HG03432 (cell line): ENCODE measurements at regions not wholly inside any gene's neighbourhood (a gene's known extent, or its start where the extent isn't known, plus 50 kb on each side); places are given as distances from the start of the nearest gene placed in this dataset.
"Not testable (repeated sequence)": the region's sequence is repeated elsewhere in the genome, so short reads cannot be mapped to it uniquely, and the experiment has no call there.

Source experiments
- ATAC-seq: cut with Tn5 transposase; IDR thresholded peaks from one replicate; pipeline ENCODE4 v1.9.1; 2021; ENCODE audit warnings: mild to moderate bottlenecking, moderate library complexity; ENCODE audit not compliant: unreplicated experiment

GRCh38 chr10:6706725-6707124 is 126.6 kb upstream of the PRKCQ start:
- no peak for ATAC-seq

GRCh38 chr10:6704896-6705295 is 124.8 kb upstream of the PRKCQ start:
- ATAC-seq, result no peak

DNA sequence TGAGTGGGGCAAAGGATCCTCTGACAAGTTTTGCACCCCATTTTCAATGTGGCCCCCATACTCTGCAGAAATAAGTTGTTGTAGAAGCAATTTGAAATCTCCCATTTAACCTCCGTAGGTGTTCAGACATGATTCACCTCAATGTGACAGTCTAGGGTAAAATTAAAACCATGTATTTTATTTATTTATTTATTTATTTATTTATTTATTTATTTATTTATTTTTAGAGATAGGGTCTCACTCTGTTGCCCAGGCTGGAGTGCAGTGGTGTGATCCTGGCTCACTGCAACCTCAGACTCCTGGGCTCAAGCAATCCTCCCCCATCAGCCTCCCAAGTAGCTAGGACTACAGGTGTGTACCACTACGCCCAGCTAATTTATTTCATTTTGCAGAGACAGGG is 122.8 kb upstream of the PRKCQ start:
- not testable (repeated sequence) for ATAC-seq

GRCh38 chr10:6702030-6702429 is 122.0 kb upstream of the PRKCQ start:
- no peak for ATAC-seq

GRCh38 chr10:6701289-6701688 is 121.2 kb upstream of the PRKCQ start:
- ATAC-seq, result no peak

GRCh38 chr10:6700066-6700465 is 120.0 kb upstream of the PRKCQ start:
- ATAC-seq, result no peak

DNA sequence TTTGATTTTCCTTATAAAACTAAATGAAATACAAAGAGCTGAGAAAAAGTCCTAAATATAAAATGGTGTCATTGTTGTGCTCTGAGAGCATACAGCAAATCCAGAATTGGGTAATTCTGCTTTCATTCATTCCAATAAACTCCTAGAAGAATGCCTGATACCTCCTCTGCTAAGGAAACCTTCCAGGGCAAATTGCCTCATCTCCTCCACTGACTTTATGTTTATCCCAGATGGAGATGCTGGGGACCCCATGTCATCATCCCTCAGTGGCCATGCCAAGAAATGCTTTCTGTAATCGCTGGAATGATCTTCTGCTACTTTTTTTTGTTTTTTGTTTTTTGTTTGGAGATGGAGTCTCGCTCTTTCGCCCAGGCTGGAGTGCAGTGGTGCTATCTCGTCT is 119.3 kb upstream of the PRKCQ start:
- no peak for ATAC-seq

- no peak for ATAC-seq
These were observed 115.4 kb upstream of the PRKCQ start for GRCh38 chr10:6695519-6695918.

DNA sequence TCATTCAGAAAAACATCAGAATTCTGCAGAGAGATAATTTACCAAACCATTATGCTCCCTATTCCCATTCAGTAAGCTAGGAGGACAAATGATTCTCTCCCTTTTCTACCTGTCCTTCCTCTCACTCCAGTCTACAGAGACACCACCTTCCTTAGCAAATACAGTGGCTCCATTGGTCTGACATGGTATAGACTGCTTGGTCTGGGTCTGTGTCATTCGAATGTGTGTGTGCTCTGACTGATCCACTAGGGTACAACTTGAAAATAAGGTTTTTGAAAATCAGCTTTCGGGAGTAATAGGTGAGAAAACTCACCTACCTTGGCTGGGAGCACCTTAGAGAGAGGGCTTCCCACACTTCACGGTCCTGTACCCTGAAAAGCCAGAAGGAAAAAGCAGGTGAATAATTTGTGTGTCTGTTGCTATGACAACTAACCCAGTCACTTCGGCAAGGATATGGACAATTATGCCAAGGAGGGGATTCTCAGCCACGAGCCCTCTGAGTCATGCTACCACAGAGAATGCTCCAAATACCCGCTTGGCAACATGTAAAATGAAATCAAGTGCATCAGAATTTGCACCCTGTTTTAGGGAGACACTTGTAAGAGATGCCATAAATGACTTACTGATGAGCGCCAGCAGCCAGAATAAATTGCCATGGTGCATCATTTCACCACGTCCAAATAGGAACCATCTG is 114.5 kb upstream of the PRKCQ start:
- ATAC-seq, result no peak

GRCh38 chr10:6692856-6693255 is 112.8 kb upstream of the PRKCQ start:
- ATAC-seq, result no peak

DNA sequence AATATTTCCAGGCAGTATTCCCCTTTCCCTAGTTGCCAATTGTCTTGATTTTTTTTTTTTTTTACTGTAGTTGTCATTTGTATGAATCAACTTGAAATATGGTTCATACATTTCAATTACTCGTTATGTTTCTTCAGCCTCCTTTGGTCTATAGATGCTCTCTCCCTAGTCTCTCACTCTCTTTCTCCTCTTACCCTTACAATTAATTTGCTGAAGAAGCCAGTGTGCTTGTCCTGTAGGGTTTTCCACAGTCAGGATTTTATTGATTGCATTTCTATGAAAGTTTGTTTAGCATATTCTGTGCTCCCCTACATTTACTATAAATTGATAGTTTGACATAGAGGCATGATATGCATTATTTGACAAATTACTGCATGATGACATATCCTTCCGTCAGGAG is 112.0 kb upstream of the PRKCQ start:
- ATAC-seq, result no peak

DNA sequence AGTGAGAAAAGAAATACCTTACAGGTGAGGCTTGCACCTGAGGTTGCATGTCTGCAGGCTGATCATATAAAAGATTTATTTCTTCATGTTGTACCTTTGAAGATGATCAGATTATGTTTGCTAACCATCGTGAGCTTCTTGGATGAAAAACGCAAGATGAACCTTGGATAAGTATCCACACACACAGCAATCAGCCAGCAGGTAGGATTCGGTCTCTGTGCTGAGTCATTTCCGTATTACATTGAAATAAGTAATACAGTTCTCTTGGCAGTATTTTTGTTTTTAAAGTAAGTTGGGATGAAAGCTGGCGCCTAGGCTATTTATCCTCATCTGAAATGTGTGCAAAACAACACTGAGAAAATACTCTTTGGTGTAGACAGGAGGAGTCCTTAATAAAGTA is 109.0 kb upstream of the PRKCQ start:
- no peak for ATAC-seq

DNA sequence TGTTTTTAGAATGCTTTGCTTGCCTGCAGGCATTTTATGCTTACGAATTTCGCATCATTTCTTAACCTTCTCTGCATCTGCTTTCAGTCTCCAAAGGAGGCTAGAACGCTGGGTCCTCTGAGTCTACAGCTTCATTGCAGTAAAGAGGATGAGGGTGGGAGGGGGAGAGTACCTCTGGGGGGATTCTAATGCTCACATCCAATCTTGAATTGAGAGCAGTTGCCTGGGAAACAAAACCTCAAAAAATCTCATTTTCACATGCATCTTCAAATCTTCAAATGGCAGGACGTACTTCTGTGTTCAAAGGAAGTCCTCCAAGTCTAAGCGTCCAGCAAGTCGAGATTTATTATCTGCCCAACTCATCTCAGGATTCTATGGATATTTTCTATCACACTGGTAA is 100.7 kb upstream of the PRKCQ start:
- no peak for ATAC-seq

- no peak for ATAC-seq
These were observed 98.9 kb upstream of the PRKCQ start for GRCh38 chr10:6678956-6679355.

DNA sequence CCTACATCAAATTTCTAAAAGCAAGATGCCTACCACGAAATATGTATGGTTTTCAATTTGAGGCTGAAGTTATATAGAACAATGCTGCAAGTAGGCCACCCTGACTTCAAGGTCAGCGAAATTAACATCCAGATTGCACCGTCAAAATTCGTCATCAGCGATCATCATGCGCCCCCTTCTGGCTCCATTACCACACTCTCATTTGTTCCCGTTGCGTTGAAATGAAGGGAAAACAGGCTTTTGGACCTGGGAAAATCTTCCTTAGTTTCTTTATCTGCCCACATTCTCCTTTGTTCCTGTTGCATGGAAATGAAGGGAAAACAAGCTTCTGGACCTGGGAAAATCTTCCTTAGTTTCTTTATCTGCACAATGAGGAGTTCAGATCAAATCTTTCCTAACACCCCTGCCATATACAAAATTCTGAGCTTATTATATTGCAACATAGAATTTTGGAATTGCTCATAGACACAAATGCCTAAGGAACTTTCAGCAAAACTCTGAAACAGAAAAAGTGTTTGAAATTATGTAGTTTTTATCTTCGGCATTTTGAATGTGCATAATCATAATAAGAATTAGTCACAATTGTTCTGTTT is 98.2 kb upstream of the PRKCQ start:
- no peak for ATAC-seq

DNA sequence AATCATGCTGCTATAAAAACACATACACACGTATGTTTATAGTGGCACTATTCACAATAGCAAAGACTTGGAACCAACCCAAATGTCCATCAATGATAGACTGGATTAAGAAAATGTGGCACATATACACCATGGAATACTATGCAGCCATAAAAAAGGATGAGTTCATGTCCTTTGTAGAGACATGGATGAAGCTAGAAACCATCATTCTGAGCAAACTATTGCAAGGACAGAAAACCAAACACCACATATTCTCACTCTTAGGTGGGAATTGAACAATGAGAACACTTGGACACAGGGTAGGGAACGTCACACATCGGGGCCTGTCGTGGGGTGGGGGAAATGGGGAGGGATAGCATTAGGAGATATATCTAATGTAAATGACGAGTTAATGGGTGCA is 97.1 kb upstream of the PRKCQ start:
- not testable (repeated sequence) for ATAC-seq

GRCh38 chr10:6674291-6674690 is 94.2 kb upstream of the PRKCQ start:
- no peak for ATAC-seq

GRCh38 chr10:6671976-6672375 is 91.9 kb upstream of the PRKCQ start:
- ATAC-seq, result no peak

DNA sequence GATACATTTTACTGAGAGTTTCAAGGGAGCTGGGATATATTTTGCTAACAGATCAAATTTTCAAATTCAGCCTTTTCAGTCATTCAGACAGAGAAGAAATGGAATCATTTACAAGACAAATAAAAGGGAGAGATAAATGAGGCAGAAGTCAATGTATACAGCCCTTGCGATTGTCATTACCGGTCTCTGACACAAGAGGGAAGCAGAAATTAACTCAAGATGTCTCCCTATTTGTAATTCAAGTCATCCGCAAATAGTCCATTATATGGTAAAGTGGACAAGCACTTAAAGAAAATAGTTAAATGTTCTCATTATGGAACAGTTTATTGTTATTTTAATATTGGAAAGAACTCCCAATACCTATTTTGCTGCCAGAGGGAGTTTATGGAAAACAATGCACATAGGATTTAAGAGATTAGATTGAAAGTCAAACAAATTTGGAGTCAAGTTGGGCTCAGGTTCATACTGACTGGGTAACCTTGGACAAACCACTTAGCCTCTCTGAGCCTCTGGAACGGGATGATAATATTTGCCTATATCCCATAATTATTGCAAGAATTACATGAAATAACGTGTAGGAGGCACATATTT is 89.3 kb upstream of the PRKCQ start:
- ATAC-seq, result peak; percentile 44

DNA sequence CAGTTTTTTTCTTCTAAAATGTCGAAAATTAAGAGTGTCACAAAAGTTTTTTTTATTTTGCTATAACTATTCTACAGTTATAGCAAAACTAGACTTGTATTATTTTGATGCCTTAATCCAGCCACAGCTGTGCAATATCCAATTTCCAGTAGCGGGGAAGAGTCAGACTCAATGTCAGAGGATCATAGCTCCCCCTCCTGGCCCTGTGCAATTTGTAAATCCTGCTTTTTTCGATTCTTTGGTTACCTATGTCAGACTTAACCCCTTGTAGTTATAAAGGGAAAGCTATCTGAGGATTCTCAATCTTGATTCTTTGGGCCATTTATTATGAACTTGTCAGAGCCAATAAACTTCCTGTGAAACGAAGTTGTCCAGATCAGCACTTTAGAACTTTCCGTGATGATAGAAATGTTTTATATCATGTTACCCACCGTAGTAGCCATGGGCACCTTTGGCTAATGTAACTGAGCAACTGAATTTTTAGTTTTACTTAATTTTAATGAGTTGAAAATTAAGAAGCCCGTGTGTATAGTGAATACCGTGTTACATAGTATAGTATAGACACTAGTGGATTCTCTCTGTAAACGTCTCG is 87.7 kb upstream of the PRKCQ start:
- no peak for ATAC-seq

DNA sequence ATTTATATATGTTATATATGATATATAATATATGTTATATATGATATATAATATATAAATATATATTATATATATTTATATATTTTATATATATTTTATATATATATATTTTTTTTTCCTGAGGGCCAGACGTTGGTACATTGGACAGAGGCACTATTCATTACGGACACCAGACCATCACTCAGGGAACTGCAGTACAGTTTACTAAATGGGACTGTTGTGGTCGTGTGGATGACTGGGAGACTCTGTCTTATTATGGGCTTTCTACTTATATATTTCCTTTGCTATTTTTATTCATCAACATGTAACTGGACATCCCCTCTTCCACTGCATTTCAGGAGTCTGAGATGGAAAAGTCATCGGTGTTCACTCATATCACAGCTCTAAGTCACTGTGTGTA is 87.1 kb upstream of the PRKCQ start:
- no peak for ATAC-seq

DNA sequence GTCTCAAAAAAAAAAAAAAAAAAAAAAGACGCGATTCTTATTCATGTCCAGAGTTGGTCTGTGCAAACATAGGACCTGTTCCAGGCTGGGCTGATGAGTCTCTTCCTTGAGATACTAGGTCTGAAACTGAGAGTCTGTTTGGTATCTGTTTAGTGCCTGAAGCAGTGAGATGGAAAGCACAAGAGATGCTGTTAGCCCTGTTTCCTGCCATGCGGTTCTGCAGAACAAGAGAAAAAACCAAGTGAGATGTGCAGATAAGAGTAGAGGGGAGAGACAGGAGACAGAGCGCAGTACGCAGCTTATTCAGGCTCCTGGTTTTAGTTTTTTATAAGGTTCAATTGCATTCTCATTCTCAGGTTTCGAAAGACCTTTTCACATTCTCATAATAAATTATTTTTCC is 85.8 kb upstream of the PRKCQ start:
- no peak for ATAC-seq
